Myocyte (in vitro differentiated cells): ENCODE measurements at regions not wholly inside any gene's neighbourhood (a gene's known extent, or its start where the extent isn't known, plus 50 kb on each side); places are given as distances from the start of the nearest gene placed in this dataset.
"Not testable (repeated sequence)": the region's sequence is repeated elsewhere in the genome, so short reads cannot be mapped to it uniquely, and the experiment has no call there.

Experiments used
- DNase-seq: peaks from one replicate; pipeline ENCODE4 v3.0.0-alpha.2; 2012; ENCODE audit warnings: low read depth

- DNase-seq, result not testable (repeated sequence)
Observed at GRCh38 chr10:46796351-46796750, 114.9 kb upstream of the PTPN20 start.

- not testable (repeated sequence) for DNase-seq
Observed at GRCh38 chr10:46802010-46802409, 109.2 kb upstream of the PTPN20 start.

- not testable (repeated sequence) for DNase-seq
Observed at GRCh38 chr10:46803082-46803481, 108.1 kb upstream of the PTPN20 start.

- DNase-seq, result not testable (repeated sequence)
Observed at GRCh38 chr10:46810222-46810621, 101.0 kb upstream of the PTPN20 start.

GRCh38 chr10:46816126-46816525, 95.1 kb upstream of the PTPN20 start:
- DNase-seq, result not testable (repeated sequence)

- DNase-seq, result not testable (repeated sequence)
Observed at GRCh38 chr10:46840393-46841050, 70.7 kb upstream of the PTPN20 start.

GRCh38 chr10:46841051-46841593, 70.1 kb upstream of the PTPN20 start:
- not testable (repeated sequence) for DNase-seq

- DNase-seq, result not testable (repeated sequence)
Observed at GRCh38 chr10:46845194-46845593, 66.0 kb upstream of the PTPN20 start.

- DNase-seq, result not testable (repeated sequence)
Observed at GRCh38 chr10:46845640-46846039, 65.6 kb upstream of the PTPN20 start.

- DNase-seq, result not testable (repeated sequence)
Observed at GRCh38 chr10:46860753-46861152, 50.5 kb upstream of the PTPN20 start.
